Nephron progenitor cell (in vitro differentiated cells): ENCODE measurements at regions not wholly inside any gene's neighbourhood (a gene's known extent, or its start where the extent isn't known, plus 50 kb on each side); places are given as distances from the start of the nearest gene placed in this dataset.

ENCODE experiments used
- DNase-seq: peaks from one replicate; pipeline ENCODE4 v3.0.0; 2021
- H3K27ac Mint-ChIP-seq: 2 replicates; pipeline ENCODE4 v1.8.0; 2021; ENCODE audit warnings: mild to moderate bottlenecking, moderate library complexity, mixed read lengths
- H3K27me3 Mint-ChIP-seq: 2 replicates; pipeline ENCODE4 v1.8.0; 2021; ENCODE audit warnings: mild to moderate bottlenecking, low read depth, mixed read lengths; ENCODE audit not compliant: poor library complexity
- H3K36me3 Mint-ChIP-seq: 2 replicates; pipeline ENCODE4 v1.8.0; 2021; ENCODE audit warnings: low read depth, mixed read lengths
- H3K4me1 Mint-ChIP-seq: 2 replicates; pipeline ENCODE4 v1.8.0; 2021; ENCODE audit warnings: mixed read lengths
- H3K4me3 Mint-ChIP-seq: 2 replicates; pipeline ENCODE4 v1.8.0; 2021; ENCODE audit warnings: mild to moderate bottlenecking, moderate library complexity, mixed read lengths
- H3K9me3 Mint-ChIP-seq: 2 replicates; pipeline ENCODE4 v1.8.0; 2021; ENCODE audit warnings: mild to moderate bottlenecking, moderate library complexity, mixed read lengths
- CTCF ChIP-seq: fragments of 200-600 bp; sonication (generic); IDR thresholded peaks from 2 replicates; pipeline ENCODE4 v1.5.0; 2021; ENCODE audit warnings: antibody characterized with exemption

DNA sequence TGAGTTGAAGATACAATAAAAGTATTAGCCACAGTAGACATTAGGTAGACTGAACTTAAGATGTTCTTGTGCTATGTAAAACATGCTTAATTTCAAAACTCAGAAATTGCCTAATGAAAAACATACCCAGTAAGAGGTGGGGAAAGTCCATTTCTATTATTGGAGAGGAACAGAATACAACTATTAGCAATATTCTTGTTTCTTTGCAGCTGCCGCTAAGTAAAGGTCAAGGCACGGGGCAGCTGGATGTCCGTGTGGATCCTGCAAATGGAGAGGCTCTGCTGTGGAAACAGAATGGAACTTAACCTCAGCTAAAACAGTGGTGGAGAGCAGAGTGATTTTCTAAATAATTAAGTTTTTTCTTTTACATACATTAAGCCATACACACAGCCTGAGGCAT is 139.2 kb upstream of the ARHGAP28 start:
- no peak for TF ChIP-seq CTCF
- no peak for DNase-seq
- Mint-ChIP-seq H3K27me3 (peaks cover 7% of the 10 kb centered on the region), H3K4me3 (no peak overlapping the region), H3K9me3 (peaks cover 17% of the 10 kb centered on the region), H3K36me3 (peaks cover 8% of the 10 kb centered on the region), H3K27ac (no peak overlapping the region), H3K4me1 (peaks cover 5% of the 10 kb centered on the region)

GRCh38 chr18:6591491-6591890 is 138.0 kb upstream of the ARHGAP28 start:
- H3K4me1 Mint-ChIP-seq: peaks cover 5% of the 10 kb centered on the region
- peaks cover 8% of the 10 kb centered on the region for H3K36me3 Mint-ChIP-seq
- no peak for TF ChIP-seq CTCF
- no peak overlapping the region for H3K4me3 Mint-ChIP-seq
- DNase-seq: no peak
- H3K9me3 Mint-ChIP-seq: peaks cover 8% of the 10 kb centered on the region
- H3K27me3 Mint-ChIP-seq: peaks cover 7% of the 10 kb centered on the region
- no peak overlapping the region for H3K27ac Mint-ChIP-seq

DNA sequence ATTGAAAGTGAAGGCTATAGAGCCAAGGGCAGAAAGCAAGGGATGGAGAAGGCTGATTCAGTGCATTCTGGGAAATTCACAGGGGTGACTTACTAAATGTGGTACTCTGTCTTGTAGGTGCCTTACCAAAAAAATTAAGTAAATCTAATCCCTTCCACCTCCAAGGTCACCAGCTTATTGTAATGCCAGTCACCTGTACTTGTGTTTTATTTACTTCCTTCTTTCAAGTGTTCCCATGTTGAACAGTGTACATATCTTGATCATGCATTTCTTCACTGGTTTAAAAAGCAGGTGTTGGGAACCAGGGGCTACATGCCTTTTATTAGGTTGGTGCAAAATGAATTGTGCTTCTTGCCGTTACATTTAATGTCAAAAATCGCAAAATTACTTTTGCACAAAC is 137.0 kb upstream of the ARHGAP28 start:
- no peak overlapping the region for H3K27ac Mint-ChIP-seq
- TF ChIP-seq CTCF: no peak
- peaks cover 6% of the 10 kb centered on the region for H3K4me1 Mint-ChIP-seq
- no peak for DNase-seq
- H3K9me3 Mint-ChIP-seq: peaks cover 8% of the 10 kb centered on the region
- H3K36me3 Mint-ChIP-seq: peaks cover 8% of the 10 kb centered on the region
- H3K4me3 Mint-ChIP-seq: no peak overlapping the region
- peaks cover 7% of the 10 kb centered on the region for H3K27me3 Mint-ChIP-seq

GRCh38 chr18:6593142-6593885 is 136.2 kb upstream of the ARHGAP28 start:
- H3K9me3 Mint-ChIP-seq: peaks cover 8% of the 10 kb centered on the region
- peaks cover 8% of the 10 kb centered on the region for H3K36me3 Mint-ChIP-seq
- peaks cover 14% of the 10 kb centered on the region for H3K4me1 Mint-ChIP-seq
- TF ChIP-seq CTCF: no peak
- H3K27me3 Mint-ChIP-seq: peaks cover 7% of the 10 kb centered on the region
- no peak overlapping the region for H3K27ac Mint-ChIP-seq
- DNase-seq: no peak
- H3K4me3 Mint-ChIP-seq: no peak overlapping the region

- H3K4me1 Mint-ChIP-seq: peaks cover 20% of the 10 kb centered on the region
- no peak overlapping the region for H3K4me3 Mint-ChIP-seq
- H3K36me3 Mint-ChIP-seq: peaks cover 8% of the 10 kb centered on the region
- DNase-seq: no peak
- peaks cover 7% of the 10 kb centered on the region for H3K27me3 Mint-ChIP-seq
- H3K9me3 Mint-ChIP-seq: peaks cover 8% of the 10 kb centered on the region
- no peak for TF ChIP-seq CTCF
- no peak overlapping the region for H3K27ac Mint-ChIP-seq
Measured at GRCh38 chr18:6595666-6596065, 133.8 kb upstream of the ARHGAP28 start.

DNA sequence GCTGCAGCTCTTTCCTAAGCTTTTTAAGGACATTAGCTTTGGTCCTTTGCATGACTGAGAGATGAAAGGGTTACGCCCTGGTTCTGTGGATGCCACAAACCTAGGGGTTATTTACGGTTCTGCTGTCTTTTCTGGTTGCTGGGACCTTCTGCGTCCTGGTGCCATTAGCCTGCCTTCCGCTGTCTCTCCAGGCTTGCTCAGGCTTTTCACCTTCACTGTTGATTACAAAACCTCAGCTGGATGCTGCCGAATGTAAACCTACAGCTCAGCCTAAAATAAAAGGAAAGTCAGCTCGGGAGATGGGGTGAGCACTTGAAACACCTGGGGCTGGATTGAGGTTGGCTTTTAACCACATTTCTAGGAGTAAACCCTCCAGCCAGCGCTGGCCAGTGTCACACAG is 130.9 kb upstream of the ARHGAP28 start:
- peaks cover 5% of the 10 kb centered on the region for H3K9me3 Mint-ChIP-seq
- H3K27me3 Mint-ChIP-seq: peaks cover 10% of the 10 kb centered on the region
- no peak for DNase-seq
- no peak for TF ChIP-seq CTCF
- H3K27ac Mint-ChIP-seq: no peak overlapping the region
- peaks cover 22% of the 10 kb centered on the region for H3K4me1 Mint-ChIP-seq
- no peak overlapping the region for H3K4me3 Mint-ChIP-seq
- peaks cover 6% of the 10 kb centered on the region for H3K36me3 Mint-ChIP-seq
